ENCODE measurements at regions not wholly inside any gene's neighbourhood (a gene's known extent, or its start where the extent isn't known, plus 50 kb on each side); places are given as distances from the start of the nearest gene placed in this dataset.

DNA sequence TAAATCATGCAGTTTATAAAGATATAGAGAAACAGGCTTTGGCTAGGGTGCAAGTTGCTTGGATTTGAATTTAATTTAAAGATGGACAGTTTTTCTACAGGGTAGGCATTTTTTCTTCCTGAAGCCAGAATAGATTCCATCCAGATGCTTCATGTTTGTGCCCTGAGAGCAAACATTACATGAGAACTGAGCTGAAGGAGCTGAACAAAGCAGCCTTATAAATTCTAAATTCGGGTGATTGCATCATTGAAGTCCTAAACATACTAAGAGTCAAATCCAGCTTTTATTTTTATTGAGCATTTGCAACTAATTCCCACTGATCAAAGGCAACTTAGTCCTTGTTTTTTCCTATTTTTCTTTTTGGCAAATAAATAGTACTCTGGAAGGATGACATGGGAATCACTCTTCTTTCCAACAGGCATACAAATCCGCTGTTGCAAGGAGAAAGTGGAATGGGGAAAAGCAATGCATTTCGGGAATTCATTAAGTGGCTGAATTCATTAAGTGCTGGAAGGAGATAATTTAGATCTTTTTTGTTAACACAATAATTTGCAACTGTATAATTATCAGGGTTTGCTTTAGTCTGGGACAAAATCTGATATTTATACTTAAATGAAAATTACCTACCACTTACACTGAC is 828.0 kb downstream of the SLC4A3 start:
- DNase-seq = no peak

- DNase-seq = no peak
Measured at GRCh38 chr2:220458051-220458450, 830.6 kb downstream of the SLC4A3 start.

- DNase-seq = no peak
Measured at GRCh38 chr2:220460257-220460985, 833.0 kb downstream of the SLC4A3 start.

GRCh38 chr2:220463876-220464275 is 836.4 kb downstream of the SLC4A3 start:
- DNase-seq = no peak

- DNase-seq = no peak
Measured at GRCh38 chr2:220465700-220466099, 838.3 kb downstream of the SLC4A3 start.

DNA sequence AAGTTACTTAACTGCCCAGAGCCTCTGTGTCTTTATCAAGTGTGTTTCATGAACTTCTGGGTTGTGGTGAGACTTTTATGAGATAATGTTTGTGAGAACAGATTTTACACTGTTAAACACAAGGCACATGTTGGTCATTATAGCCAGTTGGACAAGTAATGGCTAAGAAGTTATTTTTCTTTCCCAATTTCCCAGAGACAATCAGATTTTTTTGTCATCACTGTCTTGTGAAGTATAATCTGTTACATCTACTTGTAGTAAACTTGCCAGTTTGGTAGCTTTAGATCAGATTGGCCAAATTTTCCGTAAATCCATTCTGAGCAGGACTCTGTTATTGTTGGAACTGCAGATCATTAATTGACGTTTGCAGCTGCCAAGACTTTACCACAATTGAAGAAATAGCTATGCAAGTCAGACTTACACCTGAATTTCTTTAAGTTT is 838.8 kb downstream of the SLC4A3 start:
- no peak for DNase-seq

DNA sequence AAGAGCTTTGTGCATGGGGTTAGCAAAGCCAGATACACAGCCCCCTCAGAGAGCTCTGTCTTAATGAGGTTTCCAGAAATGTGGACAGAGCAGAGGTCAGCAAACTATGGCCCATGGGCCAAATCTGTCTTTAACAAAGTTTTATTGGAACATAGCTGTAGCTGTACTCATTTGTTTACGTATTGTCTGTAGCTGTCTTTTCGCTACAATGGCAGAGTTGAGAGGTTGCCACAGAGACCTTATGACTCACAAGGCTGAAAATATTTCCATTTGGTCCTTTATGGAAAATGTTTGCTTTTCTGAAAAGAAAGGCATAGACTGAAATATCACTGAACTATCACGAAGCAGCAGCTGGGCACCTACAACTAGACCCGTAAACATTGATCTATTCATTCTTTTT is 841.8 kb downstream of the SLC4A3 start:
- no peak for DNase-seq

DNA sequence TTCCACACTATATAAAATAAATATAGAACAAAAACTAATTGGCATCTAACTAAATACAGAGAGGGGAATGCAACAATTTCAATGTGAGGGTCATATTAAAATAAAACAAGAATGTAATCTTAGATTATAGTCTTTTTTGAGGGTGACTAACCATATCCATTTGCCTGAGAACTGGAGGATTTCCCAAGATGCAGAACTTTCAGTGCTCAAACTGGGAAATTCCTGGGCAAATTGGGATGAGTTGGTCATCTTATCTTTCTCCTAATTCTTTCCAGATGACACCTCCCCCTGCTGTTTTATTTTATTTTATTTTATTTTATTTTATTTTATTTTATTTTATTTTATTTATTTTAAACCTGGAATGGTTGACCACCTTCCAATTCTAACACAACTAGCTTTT is 846.2 kb downstream of the SLC4A3 start:
- no peak for DNase-seq

- no peak for DNase-seq
Measured at GRCh38 chr2:220476877-220477276, 849.4 kb downstream of the SLC4A3 start.

- no peak for DNase-seq
Measured at GRCh38 chr2:220478305-220479058, 851.1 kb downstream of the SLC4A3 start.

DNA sequence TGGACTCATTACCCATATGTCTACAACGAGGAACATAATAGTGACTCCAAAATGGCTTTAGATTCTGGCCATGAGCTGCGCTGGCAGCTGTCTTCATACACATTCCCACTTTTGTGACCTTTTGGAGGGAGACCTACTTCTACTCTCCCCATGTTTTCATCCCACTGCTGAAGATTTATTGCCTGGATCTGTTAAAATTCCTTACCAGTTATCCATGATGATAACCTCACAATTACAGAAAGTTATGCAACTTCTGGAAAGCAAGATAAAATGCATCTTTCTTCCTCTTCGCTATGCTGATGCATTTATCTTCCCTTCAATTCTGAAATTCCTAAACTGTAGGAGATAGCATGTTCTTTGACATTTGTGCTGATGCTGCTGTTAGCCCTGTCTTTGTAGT is 855.3 kb downstream of the SLC4A3 start:
- DNase-seq = no peak

- no peak for DNase-seq
Measured at GRCh38 chr2:220489121-220489520, 861.7 kb downstream of the SLC4A3 start.

DNA sequence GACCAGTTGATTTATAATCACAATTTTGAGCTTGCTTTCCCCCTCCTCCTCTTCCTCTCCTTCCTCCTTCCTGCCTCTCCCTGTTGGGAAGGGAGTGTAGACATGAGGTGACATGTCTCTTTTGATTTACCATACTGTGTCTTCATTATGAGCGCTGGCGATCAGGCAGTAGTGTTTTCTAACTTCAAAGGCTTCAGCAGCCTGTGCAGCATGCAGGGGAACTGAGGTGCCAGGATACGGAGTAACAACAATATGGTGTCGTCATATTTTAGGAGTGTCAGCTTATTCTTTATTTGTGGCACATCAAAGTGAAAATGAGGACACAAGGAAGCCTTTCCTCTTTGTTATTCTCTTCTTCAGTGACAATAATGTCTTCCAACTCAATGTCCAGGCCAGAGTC is 864.2 kb downstream of the SLC4A3 start:
- DNase-seq = no peak

GRCh38 chr2:220493871-220494525 is 866.6 kb downstream of the SLC4A3 start:
- DNase-seq = no peak

DNA sequence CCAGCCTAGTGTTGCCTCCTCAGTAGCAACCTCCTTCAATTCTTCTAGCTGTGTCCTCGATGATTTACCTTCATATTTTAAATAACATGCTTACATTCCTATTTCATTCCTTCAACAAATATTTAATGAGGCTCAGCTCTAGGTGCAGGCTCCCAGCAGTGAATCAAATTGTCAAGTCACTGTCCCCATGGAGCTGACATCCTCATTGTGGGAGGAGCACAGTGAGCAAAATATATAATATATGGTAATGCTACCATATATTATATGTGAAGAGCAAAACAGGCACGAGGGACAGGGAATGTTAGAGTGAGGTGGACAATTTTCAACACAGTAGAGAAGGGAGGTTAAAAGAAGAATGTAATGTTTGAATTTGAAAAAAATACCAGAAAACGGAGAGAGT is 869.1 kb downstream of the SLC4A3 start:
- no peak for DNase-seq

DNA sequence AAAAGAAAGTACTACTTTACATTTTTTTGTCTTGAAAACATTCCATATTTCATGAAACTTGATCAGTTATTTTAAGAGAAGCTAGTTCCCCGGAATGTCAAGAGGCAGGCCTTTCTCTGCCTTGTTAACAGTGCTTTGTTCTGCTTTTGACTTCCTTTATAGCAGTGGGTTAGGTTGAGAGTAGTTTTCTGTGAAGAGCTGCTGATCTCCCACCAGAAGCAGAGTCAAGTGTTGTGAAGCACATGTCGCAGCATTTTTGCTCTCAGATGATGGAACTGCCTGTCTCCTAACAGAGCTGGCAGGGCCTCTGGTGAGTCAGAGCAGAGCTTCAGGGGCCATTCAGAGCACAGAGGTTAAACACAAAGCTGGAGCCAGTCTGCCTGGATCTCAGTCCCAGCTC is 871.8 kb downstream of the SLC4A3 start:
- no peak for DNase-seq

DNA sequence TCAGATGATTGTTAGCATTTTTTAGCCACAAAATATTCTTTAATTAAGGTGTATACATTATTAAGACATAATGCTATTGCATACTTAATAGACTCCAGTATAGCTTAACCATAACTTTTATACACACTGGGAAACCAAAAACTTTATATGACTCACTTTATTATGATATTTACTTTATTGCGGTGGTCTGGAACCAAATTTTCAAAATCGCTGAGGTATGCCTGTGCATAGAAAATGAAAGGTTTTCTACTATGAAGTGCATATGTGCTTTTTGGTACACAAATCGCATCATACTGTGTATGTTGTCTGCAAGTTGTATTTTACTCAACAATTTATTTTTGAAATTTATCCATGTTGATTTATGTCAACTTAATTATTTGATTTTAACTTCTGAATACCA is 875.1 kb downstream of the SLC4A3 start:
- no peak for DNase-seq

- DNase-seq = no peak
Measured at GRCh38 chr2:220503431-220503830, 876.0 kb downstream of the SLC4A3 start.

DNA sequence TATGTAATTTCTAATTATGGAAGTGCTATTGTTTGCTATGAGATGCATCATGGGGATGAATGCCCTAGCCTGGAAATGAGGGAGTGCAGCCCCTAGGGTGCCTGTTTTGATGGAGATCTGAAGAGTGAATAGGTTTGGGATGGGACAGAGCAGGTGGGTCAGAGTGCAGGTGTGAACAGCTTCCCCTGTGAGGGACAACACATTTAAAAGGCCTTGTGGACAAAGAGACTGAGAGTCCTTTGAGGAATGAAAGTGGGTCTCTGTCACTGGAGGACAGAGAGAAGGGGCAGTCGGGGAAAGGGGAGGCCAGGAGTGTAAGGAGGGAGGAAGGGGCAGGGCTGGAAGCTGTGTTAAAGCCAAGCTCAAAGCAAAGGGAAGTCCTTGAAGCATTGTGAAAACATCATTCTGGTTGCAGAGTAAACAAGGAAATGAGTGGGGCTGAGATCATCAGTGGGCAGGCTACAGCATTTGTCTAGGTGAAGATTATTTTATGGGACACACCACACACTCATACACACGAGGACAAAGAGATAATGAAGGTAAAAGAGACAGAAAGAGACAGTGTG is 877.6 kb downstream of the SLC4A3 start:
- no peak for DNase-seq

DNA sequence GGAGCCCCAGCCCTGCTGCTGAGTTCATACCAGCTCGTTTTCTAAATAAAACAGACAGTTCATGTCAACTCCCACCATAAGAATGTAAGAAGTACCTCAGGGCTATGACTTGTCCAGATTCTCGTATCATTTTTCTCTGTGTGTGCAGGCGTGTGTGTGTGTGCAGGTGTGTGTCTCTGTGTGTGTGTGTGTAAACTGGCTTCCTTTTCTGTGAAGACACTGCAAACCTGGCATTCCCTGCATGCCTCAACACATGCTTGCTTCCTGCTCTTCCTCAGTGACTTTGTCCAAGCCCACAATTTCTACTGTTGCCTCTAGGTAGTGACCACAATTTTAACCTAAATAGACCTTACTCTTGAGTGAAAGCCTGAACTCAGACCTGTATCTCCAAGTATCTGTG is 879.0 kb downstream of the SLC4A3 start:
- no peak for DNase-seq

GRCh38 chr2:220509096-220509757 is 881.8 kb downstream of the SLC4A3 start:
- no peak for DNase-seq

DNA sequence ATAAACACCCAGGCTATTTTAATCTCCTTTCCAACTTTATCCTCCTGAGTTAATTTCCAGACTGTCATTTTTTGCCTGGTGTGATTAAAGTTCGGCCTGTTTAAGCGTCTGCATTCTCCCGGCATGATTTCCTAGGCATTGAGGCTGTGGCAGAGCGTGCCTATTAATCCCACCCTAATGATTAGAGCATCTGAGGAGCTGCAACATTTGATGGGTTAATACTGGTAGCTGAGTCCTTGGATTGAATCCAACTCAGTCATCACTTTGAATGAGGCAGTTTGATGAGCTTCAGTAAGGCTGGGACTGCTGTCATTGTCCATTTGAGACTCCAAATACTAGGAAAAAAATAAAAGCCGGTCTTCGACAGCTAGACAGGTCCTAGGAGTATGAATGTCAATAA is 882.5 kb downstream of the SLC4A3 start:
- no peak for DNase-seq

- no peak for DNase-seq
Measured at GRCh38 chr2:220510668-220511067, 883.2 kb downstream of the SLC4A3 start.
